ENCODE measurements at regions not wholly inside any gene's neighbourhood (a gene's known extent, or its start where the extent isn't known, plus 50 kb on each side); places are given as distances from the start of the nearest gene placed in this dataset.

DNA sequence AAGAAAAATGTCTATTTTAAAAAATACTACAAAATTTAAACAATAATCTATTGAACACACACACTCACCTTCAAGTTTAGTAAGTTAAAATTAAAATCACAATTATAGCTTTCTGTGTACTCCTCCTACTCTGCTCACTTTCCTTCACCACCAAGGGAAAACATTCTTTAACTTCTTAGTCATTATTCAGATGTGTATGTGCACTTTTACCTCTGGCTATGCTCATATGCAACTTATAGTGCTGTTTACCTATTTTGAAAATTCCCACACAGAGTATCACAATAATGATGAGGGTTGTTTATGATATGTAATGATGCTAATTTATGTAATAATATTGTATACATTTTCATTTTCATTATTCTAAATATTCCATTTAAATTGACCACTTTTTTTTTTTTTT lies 661.4 kb downstream of the MRPL39 start:
- no peak for TF ChIP-seq EZH2 (IDR thresholded peaks at IDR 0.05; ENCODE audit: low read length)
- TF ChIP-seq, protein P1, sequence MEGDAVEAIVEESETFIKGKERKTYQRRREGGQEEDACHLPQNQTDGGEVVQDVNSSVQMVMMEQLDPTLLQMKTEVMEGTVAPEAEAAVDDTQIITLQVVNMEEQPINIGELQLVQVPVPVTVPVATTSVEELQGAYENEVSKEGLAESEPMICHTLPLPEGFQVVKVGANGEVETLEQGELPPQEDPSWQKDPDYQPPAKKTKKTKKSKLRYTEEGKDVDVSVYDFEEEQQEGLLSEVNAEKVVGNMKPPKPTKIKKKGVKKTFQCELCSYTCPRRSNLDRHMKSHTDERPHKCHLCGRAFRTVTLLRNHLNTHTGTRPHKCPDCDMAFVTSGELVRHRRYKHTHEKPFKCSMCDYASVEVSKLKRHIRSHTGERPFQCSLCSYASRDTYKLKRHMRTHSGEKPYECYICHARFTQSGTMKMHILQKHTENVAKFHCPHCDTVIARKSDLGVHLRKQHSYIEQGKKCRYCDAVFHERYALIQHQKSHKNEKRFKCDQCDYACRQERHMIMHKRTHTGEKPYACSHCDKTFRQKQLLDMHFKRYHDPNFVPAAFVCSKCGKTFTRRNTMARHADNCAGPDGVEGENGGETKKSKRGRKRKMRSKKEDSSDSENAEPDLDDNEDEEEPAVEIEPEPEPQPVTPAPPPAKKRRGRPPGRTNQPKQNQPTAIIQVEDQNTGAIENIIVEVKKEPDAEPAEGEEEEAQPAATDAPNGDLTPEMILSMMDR (optimal IDR thresholded peaks at IDR 0.05 in 1 of 3, IDR thresholded peaks at IDR 0.05 in 1 of 3, conservative IDR thresholded peaks at IDR 0.05 in 1 of 3; ENCODE audit: extremely low read depth in 1 of 3, insufficient read depth in 2 of 3, low read length in 3 of 3), result no peak

Data from keratinocyte (primary cell).